HUES48 (cell line): ENCODE measurements at regions not wholly inside any gene's neighbourhood (a gene's known extent, or its start where the extent isn't known, plus 50 kb on each side); places are given as distances from the start of the nearest gene placed in this dataset.

ENCODE experiments used
- H3K27ac ChIP-seq: one replicate; pipeline ENCODE4 v1.7.0; 2013; ENCODE audit warnings: low read depth, low read length, inconsistent platforms
- H3K27me3 ChIP-seq: 2 replicates; pipeline ENCODE4 v1.6.1; 2013; ENCODE audit warnings: mild to moderate bottlenecking, low read length; ENCODE audit not compliant: control insufficient read depth, insufficient read depth
- H3K36me3 ChIP-seq: 2 replicates; pipeline ENCODE4 v1.6.1; 2013; ENCODE audit warnings: low read length; ENCODE audit not compliant: control insufficient read depth, insufficient read depth
- H3K4me1 ChIP-seq: 2 replicates; pipeline ENCODE4 v1.6.1; 2013; ENCODE audit warnings: mild to moderate bottlenecking, low read length; ENCODE audit not compliant: control insufficient read depth, insufficient read depth
- H3K4me3 ChIP-seq: 2 replicates; pipeline ENCODE4 v1.5.1; 2013; ENCODE audit warnings: mild to moderate bottlenecking, low read depth, low read length
- H3K9ac ChIP-seq: 2 replicates; pipeline ENCODE4 v1.6.1; 2013; ENCODE audit warnings: mild to moderate bottlenecking, low read depth, low read length, moderate library complexity
- H3K9me3 ChIP-seq: 2 replicates; pipeline ENCODE4 v1.6.1; 2013; ENCODE audit warnings: low read length; ENCODE audit not compliant: control insufficient read depth, insufficient read depth

DNA sequence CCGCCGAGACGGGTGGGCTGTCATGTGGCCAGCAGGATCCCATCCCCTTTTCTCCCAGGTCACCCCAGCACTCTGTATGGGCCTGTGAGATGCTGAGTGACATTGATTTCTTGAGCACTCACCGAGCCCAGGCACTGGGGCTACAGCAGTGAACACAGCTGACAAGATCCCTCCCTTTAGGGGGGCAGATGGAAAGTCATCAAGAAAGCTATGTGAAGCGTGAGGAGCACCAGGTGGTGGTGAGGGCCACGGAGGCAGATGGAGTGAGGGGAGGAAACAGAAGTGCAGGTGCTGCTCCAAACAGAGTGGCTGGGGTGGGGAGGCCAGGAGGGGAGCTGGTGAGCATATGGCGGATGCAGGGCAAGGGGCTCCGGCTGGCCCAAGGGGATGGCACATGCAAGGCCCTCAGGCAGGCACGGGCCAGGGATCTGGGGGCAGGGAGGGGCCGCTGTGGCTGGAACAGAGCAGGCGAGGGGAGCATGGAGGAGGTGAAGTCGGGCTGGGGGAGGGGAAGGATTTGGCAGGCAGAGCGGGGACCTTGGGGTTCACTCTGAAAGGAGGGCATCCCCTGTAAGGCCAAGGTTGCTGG is 184.0 kb downstream of the BMP7 start:
- Histone ChIP-seq H3K36me3 (no peaks in the 10 kb centered on the region), H3K9ac (no peak overlapping the region), H3K4me3 (no peak overlapping the region)

DNA sequence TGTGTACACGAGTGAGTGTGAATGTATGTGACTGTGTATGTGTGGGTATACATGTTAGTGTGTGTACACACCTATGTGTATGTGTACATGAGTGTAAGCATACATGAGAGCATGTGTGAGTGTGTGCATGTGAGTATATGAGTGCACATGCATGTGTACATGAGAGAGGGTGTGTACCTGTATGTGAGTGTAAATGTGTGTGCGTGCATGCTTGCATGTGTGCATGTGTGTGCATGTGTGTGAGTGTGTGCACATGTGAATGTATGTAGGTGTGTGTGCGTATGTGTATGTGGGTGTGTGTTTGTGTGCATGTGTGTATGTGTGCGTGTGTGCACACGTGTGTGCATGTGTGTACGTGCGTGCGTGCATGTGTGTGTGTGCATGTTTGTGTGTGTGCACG is 183.4 kb downstream of the BMP7 start:
- Histone ChIP-seq H3K4me3 (no peak overlapping the region), H3K27ac (no peak overlapping the region), H3K9me3 (no peaks in the 10 kb centered on the region), H3K4me1 (peaks cover 3% of the 10 kb centered on the region; the same call in 1 of the 2 replicates), H3K9ac (no peak overlapping the region), H3K27me3 (no peaks in the 10 kb centered on the region), H3K36me3 (no peaks in the 10 kb centered on the region)

More for the DNA sequence above, 184.0 kb downstream of the BMP7 start:
- Histone ChIP-seq H3K4me1 (peaks cover 3% of the 10 kb centered on the region; the same call in 1 of the 2 replicates), H3K9me3 (no peaks in the 10 kb centered on the region), H3K27me3 (no peaks in the 10 kb centered on the region), H3K27ac (no peak overlapping the region)

DNA sequence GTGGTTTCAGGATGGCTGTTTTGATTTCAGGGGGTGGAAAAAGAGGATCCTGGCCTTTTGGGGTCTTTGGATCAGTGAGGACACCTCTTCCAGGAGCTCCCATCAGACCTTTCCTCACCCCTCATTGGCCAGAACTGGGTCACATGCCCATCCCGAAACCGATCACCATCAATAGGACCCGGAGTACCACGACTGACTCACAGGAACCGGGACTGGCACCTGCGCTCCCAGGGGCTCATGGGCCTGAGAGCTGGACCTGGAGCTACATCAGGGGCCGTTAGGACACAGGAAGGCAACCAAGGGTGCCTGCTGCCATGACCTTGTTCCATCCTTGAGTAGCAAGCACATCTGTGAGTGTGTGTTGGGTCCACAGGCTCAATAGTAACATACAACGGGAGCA is 180.4 kb downstream of the BMP7 start:
- H3K27ac ChIP-seq = no peak overlapping the region
- peaks cover 5% of the 10 kb centered on the region; the same call in 1 of the 2 replicates for H3K4me1 ChIP-seq
- H3K36me3 ChIP-seq = no peaks in the 10 kb centered on the region
- 0 out of 2 replicates have a peak, but pooled peaks cover under 1% of the 10 kb centered on the region for H3K27me3 ChIP-seq
- H3K4me3 ChIP-seq = no peak overlapping the region
- H3K9me3 ChIP-seq = no peaks in the 10 kb centered on the region
- no peak overlapping the region for H3K9ac ChIP-seq

DNA sequence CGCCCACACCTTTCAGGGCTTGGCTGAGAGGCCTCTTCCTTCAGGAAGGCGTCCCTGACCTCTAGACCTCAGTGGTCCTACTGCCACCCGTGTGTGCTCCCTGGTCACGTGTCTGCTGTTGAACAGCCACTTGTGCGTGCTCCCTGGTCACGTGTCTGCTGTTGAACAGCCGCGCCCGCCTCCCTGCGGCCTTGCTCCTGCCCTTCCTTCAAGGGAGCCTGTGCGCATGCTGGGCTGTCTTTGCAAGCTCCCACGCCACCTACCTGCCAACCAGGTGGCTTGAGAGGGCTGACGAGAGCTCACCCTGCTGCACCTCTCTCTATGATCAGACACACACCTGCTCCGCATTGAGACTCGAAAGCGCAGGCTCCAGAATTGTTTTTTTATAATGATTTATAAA is 179.3 kb downstream of the BMP7 start:
- peaks cover 9% of the 10 kb centered on the region for H3K27me3 ChIP-seq
- no peaks in the 10 kb centered on the region for H3K36me3 ChIP-seq
- no peak overlapping the region for H3K4me3 ChIP-seq
- no peak overlapping the region for H3K27ac ChIP-seq
- peaks cover 5% of the 10 kb centered on the region; the same call in 1 of the 2 replicates for H3K4me1 ChIP-seq
- no peaks in the 10 kb centered on the region for H3K9me3 ChIP-seq
- H3K9ac ChIP-seq = no peak overlapping the region

DNA sequence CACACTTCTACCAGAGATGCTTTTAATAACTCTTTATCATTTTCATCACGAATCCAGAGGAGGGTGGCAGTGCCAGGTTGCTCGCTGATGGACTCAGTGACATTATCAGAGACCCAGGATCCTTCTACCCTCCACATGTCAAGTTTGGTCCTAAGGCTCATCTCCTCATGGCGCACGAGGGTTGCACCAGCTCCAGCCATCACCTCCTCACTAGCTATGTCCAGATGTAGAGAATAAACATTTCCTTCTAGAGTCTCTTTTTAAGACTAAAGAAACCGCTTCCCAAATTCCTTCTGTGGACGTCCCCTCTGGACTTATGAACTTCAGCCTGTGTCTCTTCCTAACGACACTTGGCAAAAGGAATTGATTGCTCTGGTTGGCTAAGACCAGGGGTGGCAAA is 178.7 kb downstream of the BMP7 start:
- Histone ChIP-seq H3K36me3 (no peaks in the 10 kb centered on the region), H3K27me3 (peaks cover 9% of the 10 kb centered on the region), H3K4me3 (no peak overlapping the region), H3K27ac (no peak overlapping the region), H3K4me1 (peaks cover 5% of the 10 kb centered on the region; the same call in 1 of the 2 replicates), H3K9ac (no peak overlapping the region), H3K9me3 (no peaks in the 10 kb centered on the region)

DNA sequence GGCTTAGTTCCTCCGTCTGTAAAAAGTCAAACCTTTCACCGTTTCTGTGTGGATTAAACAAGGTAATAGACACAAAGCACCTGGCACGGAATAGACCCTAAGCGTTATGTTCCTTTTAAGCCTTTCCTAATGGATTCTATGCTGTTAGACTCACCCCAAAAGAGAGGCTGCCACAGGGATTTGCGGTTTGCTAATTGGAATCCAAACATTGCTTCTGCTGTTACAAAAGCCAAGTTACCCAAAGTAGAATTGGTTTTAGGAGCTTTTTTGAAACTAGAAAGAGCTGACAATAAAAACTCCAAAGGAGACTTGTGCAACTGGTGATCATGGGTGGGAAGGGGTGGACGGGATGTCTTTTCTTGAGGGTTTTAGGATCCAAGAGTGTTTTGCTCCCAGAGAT is 178.0 kb downstream of the BMP7 start:
- Histone ChIP-seq H3K27ac (no peak overlapping the region), H3K4me3 (no peak overlapping the region), H3K27me3 (peaks cover 9% of the 10 kb centered on the region), H3K9me3 (no peaks in the 10 kb centered on the region), H3K9ac (no peak overlapping the region), H3K4me1 (peaks cover 5% of the 10 kb centered on the region; the same call in 1 of the 2 replicates), H3K36me3 (no peaks in the 10 kb centered on the region)

DNA sequence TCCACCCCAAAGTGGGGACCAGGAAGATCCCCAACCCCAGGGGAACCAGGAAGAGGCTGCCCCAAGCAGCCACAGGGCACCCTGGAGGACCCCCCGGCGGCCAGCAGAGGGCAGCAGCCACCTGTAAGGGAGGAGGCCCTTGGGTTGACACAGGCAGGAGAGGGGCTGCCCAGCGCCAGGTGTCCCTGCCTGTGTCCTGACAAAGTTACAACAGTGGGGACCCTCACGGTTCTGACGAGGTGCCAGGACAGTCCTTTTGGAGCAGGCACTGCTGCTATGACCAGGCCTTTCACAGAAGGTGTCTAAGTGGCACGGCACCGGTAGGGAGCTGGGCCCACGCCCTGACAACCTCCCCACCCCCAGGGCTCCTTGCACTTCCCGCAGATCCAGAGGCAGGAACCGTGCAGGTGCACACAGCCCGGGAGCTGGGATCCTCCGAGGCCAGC is 176.7 kb downstream of the BMP7 start:
- Histone ChIP-seq H3K36me3 (no peaks in the 10 kb centered on the region), H3K4me1 (peaks cover 5% of the 10 kb centered on the region; the same call in 1 of the 2 replicates), H3K27ac (no peak overlapping the region), H3K27me3 (peaks cover 9% of the 10 kb centered on the region), H3K9me3 (no peaks in the 10 kb centered on the region), H3K4me3 (no peak overlapping the region), H3K9ac (no peak overlapping the region)

DNA sequence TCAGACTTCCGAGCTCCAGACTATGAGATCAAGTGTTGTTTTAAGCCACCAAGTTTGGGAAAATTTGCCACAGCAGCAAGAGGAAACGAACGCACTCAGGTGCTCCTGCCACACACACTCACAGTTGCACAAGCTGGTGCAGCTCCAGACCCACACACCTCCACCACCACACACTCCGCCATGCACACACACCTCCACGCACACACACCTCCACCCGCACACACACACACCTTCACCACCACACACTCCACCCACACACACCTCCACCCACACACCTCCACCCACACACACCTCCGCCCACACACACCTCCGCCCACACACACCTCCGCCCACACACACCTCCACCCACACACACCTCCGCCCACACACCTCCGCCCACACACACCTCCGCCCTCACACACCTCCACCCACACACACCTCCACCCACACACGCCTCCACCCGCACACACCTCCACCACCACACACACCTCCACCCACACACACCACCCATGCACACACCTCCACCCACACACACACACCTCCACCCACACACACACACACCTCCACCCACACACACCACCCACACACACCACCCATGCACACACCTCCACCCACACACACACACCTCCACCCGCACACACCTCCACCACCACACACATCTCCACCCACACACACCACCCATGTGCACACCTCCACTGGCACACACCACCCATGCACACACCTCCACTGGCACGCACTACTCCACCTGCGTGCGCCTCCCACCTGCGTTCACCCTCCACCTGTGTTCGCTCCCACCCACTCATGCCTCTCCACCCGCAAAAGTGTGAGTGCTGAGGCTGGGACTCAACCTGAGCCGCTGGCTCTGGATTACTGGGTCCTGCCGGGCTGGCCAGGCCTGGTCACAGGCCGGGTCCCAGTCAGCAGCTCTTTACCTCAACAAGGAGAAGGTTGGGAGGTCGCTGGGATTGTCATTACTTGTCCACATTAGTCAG is 175.6 kb downstream of the BMP7 start:
- Histone ChIP-seq H3K36me3 (no peaks in the 10 kb centered on the region), H3K9ac (no peak overlapping the region), H3K9me3 (no peaks in the 10 kb centered on the region), H3K4me1 (peaks cover 5% of the 10 kb centered on the region; the same call in 1 of the 2 replicates), H3K27ac (no peak overlapping the region), H3K27me3 (peaks cover 9% of the 10 kb centered on the region), H3K4me3 (no peak overlapping the region)

DNA sequence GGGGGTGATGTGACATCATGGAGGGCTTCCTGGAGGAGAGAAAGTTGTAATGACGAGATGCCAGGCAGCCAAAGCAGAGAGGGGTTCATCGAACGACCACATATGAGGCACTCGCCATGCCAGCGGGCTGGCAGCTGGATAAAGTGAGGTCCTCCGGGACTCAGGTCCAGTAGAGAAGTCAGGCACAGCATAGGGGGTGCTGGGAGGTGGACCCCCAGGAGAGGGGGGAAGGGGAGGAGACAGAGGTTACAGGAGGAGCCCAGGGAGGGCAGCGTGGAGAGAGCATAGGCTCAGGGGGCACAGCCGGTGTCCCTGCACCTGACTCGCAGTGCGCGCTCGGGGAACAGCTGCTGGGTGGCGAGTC is 174.7 kb downstream of the BMP7 start:
- no peak overlapping the region for H3K27ac ChIP-seq
- peaks cover 9% of the 10 kb centered on the region for H3K27me3 ChIP-seq
- no peaks in the 10 kb centered on the region for H3K36me3 ChIP-seq
- peaks cover 5% of the 10 kb centered on the region; the same call in 1 of the 2 replicates for H3K4me1 ChIP-seq
- H3K4me3 ChIP-seq = no peak overlapping the region
- no peaks in the 10 kb centered on the region for H3K9me3 ChIP-seq
- no peak overlapping the region for H3K9ac ChIP-seq

DNA sequence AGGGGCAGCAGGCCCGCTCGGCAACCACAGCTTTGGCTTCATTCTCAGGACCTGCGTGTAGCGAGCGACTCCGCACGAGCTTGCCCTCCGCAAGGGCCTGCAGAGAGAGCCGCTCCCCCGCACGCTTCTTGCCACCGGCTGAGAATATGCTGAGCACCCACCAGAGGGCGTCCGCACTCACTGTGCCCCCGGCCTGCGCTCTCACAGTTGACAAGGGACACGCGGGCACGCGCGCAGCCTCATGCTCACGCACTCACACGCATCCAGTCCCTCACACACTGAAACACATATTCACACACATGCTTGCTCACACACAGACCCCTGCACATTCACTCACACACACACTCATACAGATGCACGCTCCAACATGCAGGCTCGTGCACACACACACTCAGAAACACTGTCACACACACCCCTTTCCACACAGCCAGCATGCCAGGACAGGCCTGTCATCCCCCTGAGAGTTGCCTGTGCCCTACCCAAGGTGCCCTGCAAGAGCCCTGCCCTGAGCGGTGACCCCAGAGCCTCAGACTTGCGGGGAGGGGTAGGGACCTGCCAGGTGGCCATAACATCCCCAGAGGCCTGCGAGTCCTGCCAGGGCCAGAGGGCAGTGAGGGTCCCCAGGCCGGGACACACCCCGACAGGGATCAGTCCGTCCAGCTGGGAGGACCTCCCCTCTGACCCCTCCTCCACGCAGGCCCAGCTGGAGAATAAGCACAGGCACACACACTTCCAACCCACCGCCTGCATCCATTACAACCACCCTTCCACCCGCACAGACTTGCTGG is 174.1 kb downstream of the BMP7 start:
- H3K36me3 ChIP-seq = no peaks in the 10 kb centered on the region
- H3K27me3 ChIP-seq = peaks cover 9% of the 10 kb centered on the region
- H3K9me3 ChIP-seq = no peaks in the 10 kb centered on the region
- H3K4me1 ChIP-seq = peaks cover 5% of the 10 kb centered on the region; the same call in 1 of the 2 replicates
- no peak overlapping the region for H3K4me3 ChIP-seq
- H3K27ac ChIP-seq = no peak overlapping the region
- no peak overlapping the region for H3K9ac ChIP-seq
